HEK293 (cell line): ENCODE measurements at regions not wholly inside any gene's neighbourhood (a gene's known extent, or its start where the extent isn't known, plus 50 kb on each side); places are given as distances from the start of the nearest gene placed in this dataset.
A peak's percentile ranks its signal among the peaks of the same experiment; 100 is the strongest.

ENCODE experiments used
- ATF2 ChIP-seq: fragments of 450-650 bp; formaldehyde crosslinking; IDR thresholded peaks from 2 replicates; pipeline ENCODE4 v1.5.1; 2016; ENCODE audit warnings: missing biosample characterization, missing genetic modification characterization, low read depth
- FEZF1 ChIP-seq: fragments of 450-650 bp; formaldehyde crosslinking; IDR thresholded peaks from 2 replicates; pipeline ENCODE4 v1.5.1; 2016; ENCODE audit warnings: missing biosample characterization, missing genetic modification characterization
- OSR2 ChIP-seq: fragments of 450-650 bp; formaldehyde crosslinking; IDR thresholded peaks from 2 replicates; pipeline ENCODE4 v1.5.1; 2016; ENCODE audit warnings: missing biosample characterization, missing genetic modification characterization
- TRIM28 ChIP-seq: IDR thresholded peaks from 2 replicates; pipeline ENCODE4 v1.6.1; 2011; ENCODE audit warnings: low read length, control low read depth, borderline replicate concordance
- ZBTB26 ChIP-seq: fragments of 450-650 bp; formaldehyde crosslinking; optimal IDR thresholded peaks from 2 replicates; pipeline ENCODE3; 2016; ENCODE audit warnings: missing biosample characterization, mild to moderate bottlenecking, missing genetic modification characterization
- ZBTB48 ChIP-seq: fragments of 450-650 bp; formaldehyde crosslinking; IDR thresholded peaks from 2 replicates; pipeline ENCODE4 v1.5.1; 2016; ENCODE audit warnings: missing biosample characterization, missing genetic modification characterization
- ZBTB8A ChIP-seq: fragments of 450-650 bp; formaldehyde crosslinking; IDR thresholded peaks from 2 replicates; pipeline ENCODE4 v1.5.1; 2016; ENCODE audit warnings: missing biosample characterization, missing genetic modification characterization
- ZFP3 ChIP-seq: fragments of 450-650 bp; formaldehyde crosslinking; IDR thresholded peaks from 2 replicates; pipeline ENCODE4 v1.5.1; 2016; ENCODE audit warnings: low read depth, missing biosample characterization, missing genetic modification characterization
- ZIC2 ChIP-seq: fragments of 450-650 bp; formaldehyde crosslinking; IDR thresholded peaks from 2 replicates; pipeline ENCODE4 v1.5.1; 2016; ENCODE audit warnings: missing biosample characterization, missing genetic modification characterization
- ZNF133 ChIP-seq: fragments of 450-650 bp; formaldehyde crosslinking; IDR thresholded peaks from 2 replicates; pipeline ENCODE4 v1.5.1; 2016; ENCODE audit warnings: missing biosample characterization, missing genetic modification characterization
- ZNF174 ChIP-seq: fragments of 450-650 bp; formaldehyde crosslinking; IDR thresholded peaks from 2 replicates; pipeline ENCODE4 v1.5.0; 2017; ENCODE audit warnings: missing biosample characterization, mild to moderate bottlenecking, missing genetic modification characterization
- ZNF221 ChIP-seq: fragments of 450-650 bp; formaldehyde crosslinking; IDR thresholded peaks from 2 replicates; pipeline ENCODE4 v1.5.1; 2017; ENCODE audit warnings: missing biosample characterization, missing genetic modification characterization, borderline replicate concordance
- ZNF335 ChIP-seq: fragments of 450-650 bp; formaldehyde crosslinking; conservative IDR thresholded peaks from 2 replicates; pipeline ENCODE4 v1.5.1; 2016; ENCODE audit warnings: missing biosample characterization, missing genetic modification characterization
- ZNF341 ChIP-seq: fragments of 450-650 bp; formaldehyde crosslinking; IDR thresholded peaks from 2 replicates; pipeline ENCODE4; 2016; ENCODE audit warnings: low read depth, missing biosample characterization, missing genetic modification characterization
- ZNF423 ChIP-seq: fragments of 450-650 bp; formaldehyde crosslinking; IDR thresholded peaks from 2 replicates; pipeline ENCODE4 v1.5.1; 2016; ENCODE audit warnings: missing biosample characterization, missing genetic modification characterization
- ZNF433 ChIP-seq: fragments of 450-650 bp; formaldehyde crosslinking; IDR thresholded peaks from 2 replicates; pipeline ENCODE4 v1.5.1; 2016; ENCODE audit warnings: missing biosample characterization, missing genetic modification characterization, low read depth
- ZNF449 ChIP-seq: fragments of 450-650 bp; formaldehyde crosslinking; IDR thresholded peaks from 2 replicates; pipeline ENCODE4 v1.5.1; 2017; ENCODE audit warnings: missing biosample characterization, mild to moderate bottlenecking, missing genetic modification characterization, moderate library complexity
- ZNF513 ChIP-seq: fragments of 450-650 bp; IDR thresholded peaks from 2 replicates; pipeline ENCODE4 v1.5.1; 2018; ENCODE audit warnings: missing biosample characterization, missing genetic modification characterization
- ZNF530 ChIP-seq: fragments of 450-650 bp; formaldehyde crosslinking; IDR thresholded peaks from 2 replicates; pipeline ENCODE4 v1.5.1; 2016; ENCODE audit warnings: low read depth, missing biosample characterization, missing genetic modification characterization
- ZNF555 ChIP-seq: fragments of 450-650 bp; formaldehyde crosslinking; conservative IDR thresholded peaks from 2 replicates; pipeline ENCODE4 v1.5.1; 2017; ENCODE audit warnings: missing biosample characterization, mild to moderate bottlenecking, missing genetic modification characterization, inconsistent platforms
- ZNF561 ChIP-seq: fragments of 450-650 bp; IDR thresholded peaks from 2 replicates; pipeline ENCODE4 v1.5.1; 2018; ENCODE audit warnings: missing biosample characterization, missing genetic modification characterization, borderline replicate concordance
- ZNF621 ChIP-seq: fragments of 450-650 bp; formaldehyde crosslinking; IDR thresholded peaks from 2 replicates; pipeline ENCODE4 v1.5.1; 2017; ENCODE audit warnings: missing biosample characterization, missing genetic modification characterization
- ZNF623 ChIP-seq: fragments of 450-650 bp; formaldehyde crosslinking; IDR thresholded peaks from 2 replicates; pipeline ENCODE4 v1.5.1; 2016; ENCODE audit warnings: missing biosample characterization, missing genetic modification characterization
- ZNF629 ChIP-seq: fragments of 450-650 bp; formaldehyde crosslinking; IDR thresholded peaks from 2 replicates; pipeline ENCODE4 v1.5.1; 2017; ENCODE audit warnings: missing biosample characterization, missing genetic modification characterization
- ZNF658 ChIP-seq: fragments of 450-650 bp; formaldehyde crosslinking; IDR thresholded peaks from 2 replicates; pipeline ENCODE4; 2016; ENCODE audit warnings: missing biosample characterization, missing genetic modification characterization
- ZNF660 ChIP-seq: fragments of 450-650 bp; IDR thresholded peaks from 2 replicates; pipeline ENCODE4 v1.5.1; 2018; ENCODE audit warnings: missing biosample characterization, mild to moderate bottlenecking, missing genetic modification characterization
- ZNF677 ChIP-seq: fragments of 450-650 bp; IDR thresholded peaks from 2 replicates; pipeline ENCODE4 v1.5.0; 2018; ENCODE audit warnings: missing biosample characterization, mild to moderate bottlenecking, missing genetic modification characterization, moderate library complexity
- ZNF768 ChIP-seq: fragments of 450-650 bp; formaldehyde crosslinking; IDR thresholded peaks from 2 replicates; pipeline ENCODE4 v1.5.1; 2018; ENCODE audit warnings: missing biosample characterization, mild to moderate bottlenecking, missing genetic modification characterization

- TF ChIP-seq ZNF513, result no peak
- no peak for TF ChIP-seq ZNF658 (tag by site-specific recombination)
- TF ChIP-seq ZNF174 (tag by site-specific recombination), result no peak
- TF ChIP-seq ZNF561 (tag by site-specific recombination), result no peak
- TF ChIP-seq ZNF433 (tag by site-specific recombination), result no peak
- 0 out of 2 replicates have a peak, but pooled peaks have one; percentile 16 for TF ChIP-seq ZBTB8A (tag by site-specific recombination)
- TF ChIP-seq FEZF1 (tag by site-specific recombination), result 0 out of 2 replicates have a peak, but pooled peaks have one; percentile 12
- no peak for TF ChIP-seq ZBTB48 (tag by site-specific recombination)
- no peak for TF ChIP-seq ZNF221
- TF ChIP-seq ZNF423 (tag by site-specific recombination), result 0 out of 2 replicates have a peak, but pooled peaks have one; percentile 16
- TF ChIP-seq ZIC2, result peak; percentile 92
- TF ChIP-seq ZNF677, result no peak
- TF ChIP-seq ZNF629 (tag by site-specific recombination), result no peak
- TF ChIP-seq ZNF555, result no peak
- TF ChIP-seq OSR2, result 0 out of 2 replicates have a peak, but pooled peaks have one; percentile 11
- no peak for TF ChIP-seq ZNF768 (tag by site-specific recombination)
- no peak for TF ChIP-seq ZNF341
- TF ChIP-seq ZNF133 (tag by site-specific recombination), result no peak
- 0 out of 2 replicates have a peak, but pooled peaks have one; percentile 19 for TF ChIP-seq ZNF335 (tag by site-specific recombination)
- no peak for TF ChIP-seq ZNF623 (tag by site-specific recombination)
- TF ChIP-seq ZNF660 (tag by site-specific recombination), result no peak
- TF ChIP-seq ZNF449, result no peak
- no peak for TF ChIP-seq ZNF621
- no peak for TF ChIP-seq TRIM28
- no peak for TF ChIP-seq ZFP3 (tag by site-specific recombination)
- TF ChIP-seq ZBTB26, result no peak
- TF ChIP-seq ATF2 (tag by site-specific recombination), result no peak
- no peak for TF ChIP-seq ZNF530 (tag by site-specific recombination)
Observed at GRCh38 chr11:115083144-115083806, 404.9 kb downstream of the NXPE2 start (continued).
